BJ (cell line): ENCODE measurements at regions not wholly inside any gene's neighbourhood (a gene's known extent, or its start where the extent isn't known, plus 50 kb on each side); places are given as distances from the start of the nearest gene placed in this dataset.

Experiments used
- CTCF ChIA-PET: fragments of 350-600 bp; formaldehyde crosslinking; extraction: SDS; loops from one replicate; lab custom pipeline; 2021; ENCODE audit warnings: antibody characterized with exemption, inconsistent platforms; lab: Yijun Ruan, JAX
- POLR2A ChIA-PET: fragments of 300-600 bp; sonication (Branson Sonifier 250); formaldehyde crosslinking; extraction: SDS; loops from one replicate; lab custom pipeline; 2021; ENCODE audit warnings: antibody characterized with exemption; lab: Charles Lee
- DNase-seq: peaks from one replicate; pipeline ENCODE4 v3.0.0-alpha.2; 2011; ENCODE audit warnings: low read depth
- H3K27me3 ChIP-seq: 2 replicates; pipeline ENCODE4 v1.6.0; 2011; ENCODE audit warnings: low read length; ENCODE audit not compliant: control insufficient read depth, insufficient read depth
- H3K36me3 ChIP-seq: 2 replicates; pipeline ENCODE4 v1.5.1; 2011; ENCODE audit warnings: low read length; ENCODE audit not compliant: control insufficient read depth, insufficient read depth
- H3K4me3 ChIP-seq: 2 replicates; pipeline ENCODE4 v1.5.1; 2011; ENCODE audit warnings: low read depth, mild to moderate bottlenecking, control low read depth, low read length
- TF ChIP-seq, protein P1 (sequence below): IDR thresholded peaks from 2 replicates; pipeline ENCODE4 v1.5.1; 2011; ENCODE audit warnings: low read depth, mild to moderate bottlenecking, control low read depth, inconsistent platforms, low read length, moderate library complexity; ENCODE audit not compliant: insufficient read depth

DNA sequence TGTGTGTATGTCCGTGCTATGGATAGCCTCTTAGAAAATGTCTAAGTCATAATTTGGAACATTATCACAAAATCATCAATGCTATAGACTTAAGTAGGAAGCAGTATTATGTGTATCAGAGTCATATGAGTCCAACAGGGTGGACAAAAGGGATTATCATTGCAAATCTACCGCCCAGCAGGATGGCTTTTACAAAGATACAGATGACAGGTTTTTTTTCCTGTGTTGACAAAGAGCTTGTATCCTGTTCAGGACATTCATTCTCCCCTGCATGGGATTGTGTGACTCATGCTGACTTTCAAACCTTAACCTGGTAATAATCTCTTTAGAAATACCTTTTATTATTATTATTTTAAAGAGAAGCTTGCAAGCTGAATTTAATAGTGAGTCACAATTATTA, 310.3 kb upstream of the GNPDA2 start:
- Histone ChIP-seq H3K4me3 (no peak overlapping the region), H3K27me3 (no peaks in the 10 kb centered on the region), H3K36me3 (no peaks in the 10 kb centered on the region)
- POLR2A ChIA-PET, result no interaction called here
- no peak for DNase-seq
- CTCF ChIA-PET, result interaction anchor here (0.6 kb wide), 1 partner anchor 1259 kb away, joined by 4 read pairs; no protein-coding TSS in a partner anchor
- TF ChIP-seq, protein P1, sequence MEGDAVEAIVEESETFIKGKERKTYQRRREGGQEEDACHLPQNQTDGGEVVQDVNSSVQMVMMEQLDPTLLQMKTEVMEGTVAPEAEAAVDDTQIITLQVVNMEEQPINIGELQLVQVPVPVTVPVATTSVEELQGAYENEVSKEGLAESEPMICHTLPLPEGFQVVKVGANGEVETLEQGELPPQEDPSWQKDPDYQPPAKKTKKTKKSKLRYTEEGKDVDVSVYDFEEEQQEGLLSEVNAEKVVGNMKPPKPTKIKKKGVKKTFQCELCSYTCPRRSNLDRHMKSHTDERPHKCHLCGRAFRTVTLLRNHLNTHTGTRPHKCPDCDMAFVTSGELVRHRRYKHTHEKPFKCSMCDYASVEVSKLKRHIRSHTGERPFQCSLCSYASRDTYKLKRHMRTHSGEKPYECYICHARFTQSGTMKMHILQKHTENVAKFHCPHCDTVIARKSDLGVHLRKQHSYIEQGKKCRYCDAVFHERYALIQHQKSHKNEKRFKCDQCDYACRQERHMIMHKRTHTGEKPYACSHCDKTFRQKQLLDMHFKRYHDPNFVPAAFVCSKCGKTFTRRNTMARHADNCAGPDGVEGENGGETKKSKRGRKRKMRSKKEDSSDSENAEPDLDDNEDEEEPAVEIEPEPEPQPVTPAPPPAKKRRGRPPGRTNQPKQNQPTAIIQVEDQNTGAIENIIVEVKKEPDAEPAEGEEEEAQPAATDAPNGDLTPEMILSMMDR, result no peak

DNA sequence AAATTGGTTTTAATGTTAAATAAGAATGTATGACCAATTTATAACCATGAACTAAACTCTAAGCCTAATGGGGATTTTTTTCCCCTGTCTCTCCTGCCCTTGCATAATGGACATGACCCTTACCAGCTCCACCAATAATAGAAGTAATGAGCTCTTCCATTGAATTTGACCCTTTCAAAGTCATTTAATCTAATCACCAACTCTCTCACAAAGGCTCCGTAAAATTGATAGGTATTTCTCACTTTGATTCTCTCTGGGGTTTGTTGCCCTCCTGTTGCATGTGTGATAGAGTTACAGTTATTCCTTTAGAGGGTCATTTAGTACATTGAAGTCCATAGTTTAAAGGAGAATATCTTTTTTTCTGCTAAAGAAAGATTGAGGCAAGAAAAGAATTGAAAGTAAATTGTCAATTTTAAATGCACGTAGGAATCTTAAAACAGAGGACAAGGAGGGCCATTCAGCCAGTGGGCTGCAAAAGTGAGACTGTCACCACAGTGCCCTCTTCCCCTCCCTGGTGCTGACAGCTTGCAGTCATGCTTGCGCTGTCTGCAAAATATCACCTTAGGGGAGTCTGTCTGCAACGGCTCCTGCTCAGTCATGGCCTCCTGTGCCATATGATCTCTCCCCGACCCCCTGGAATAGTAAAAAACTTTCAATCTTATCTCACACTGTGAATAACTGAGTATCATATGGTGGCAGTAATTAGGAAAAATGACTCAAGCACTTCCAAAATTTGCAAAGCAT, 307.5 kb upstream of the GNPDA2 start:
- TF ChIP-seq, protein P1, result no peak
- Histone ChIP-seq H3K4me3 (no peak overlapping the region), H3K27me3 (no peaks in the 10 kb centered on the region), H3K36me3 (no peaks in the 10 kb centered on the region)
- POLR2A ChIA-PET, result no interaction called here
- no peak for DNase-seq
- CTCF ChIA-PET, result no interaction called here

DNA sequence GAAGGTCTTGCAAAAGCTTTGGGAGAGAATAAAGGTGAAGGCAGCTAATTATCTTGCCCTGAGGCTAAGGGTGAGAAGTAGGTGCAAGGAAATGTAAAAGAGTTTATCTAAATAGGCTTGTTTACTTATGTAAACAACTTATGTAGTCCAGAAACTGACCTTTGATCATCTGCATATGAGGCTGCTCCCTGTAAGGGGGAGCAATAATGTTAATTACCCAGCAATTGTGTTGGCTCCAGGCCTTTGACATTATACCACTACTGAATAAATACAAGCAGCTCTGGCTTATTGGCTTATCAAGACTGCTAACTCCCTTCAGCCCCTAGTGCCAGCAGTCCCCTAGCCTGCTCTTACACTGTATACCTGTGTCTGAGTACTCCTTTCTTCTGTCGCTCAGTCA, 303.7 kb upstream of the GNPDA2 start:
- CTCF ChIA-PET, result no interaction called here

DNA sequence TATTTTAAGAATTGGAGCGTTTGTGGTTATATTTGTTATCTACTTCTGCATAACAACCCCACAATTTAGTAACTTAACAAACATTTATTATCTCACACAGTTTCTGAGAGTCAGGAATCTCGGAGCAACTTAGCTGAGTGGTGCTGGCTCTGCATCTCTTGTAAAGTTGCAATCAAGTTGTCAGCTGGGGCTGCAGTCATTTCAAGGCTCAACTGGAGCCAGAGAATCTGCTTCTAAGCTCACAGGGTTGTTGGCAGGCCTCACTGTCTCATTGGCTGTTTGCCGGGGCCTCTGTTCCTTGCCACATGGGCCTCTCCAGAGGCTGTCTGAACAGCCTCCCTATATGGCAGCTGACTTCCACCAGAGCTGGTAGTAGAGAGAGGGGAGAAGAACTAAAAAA, 281.2 kb upstream of the GNPDA2 start:
- ChIA-PET CTCF (no interaction called here), POLR2A (no interaction called here)
- Histone ChIP-seq H3K4me3 (no peak overlapping the region), H3K36me3 (no peaks in the 10 kb centered on the region), H3K27me3 (no peaks in the 10 kb centered on the region)
- no peak for DNase-seq
- TF ChIP-seq, protein P1, result no peak

More for the DNA sequence above, 303.7 kb upstream of the GNPDA2 start:
- Histone ChIP-seq H3K4me3 (no peak overlapping the region), H3K36me3 (no peaks in the 10 kb centered on the region), H3K27me3 (no peaks in the 10 kb centered on the region)
- TF ChIP-seq, protein P1, result no peak
- POLR2A ChIA-PET, result no interaction called here
- no peak for DNase-seq

DNA sequence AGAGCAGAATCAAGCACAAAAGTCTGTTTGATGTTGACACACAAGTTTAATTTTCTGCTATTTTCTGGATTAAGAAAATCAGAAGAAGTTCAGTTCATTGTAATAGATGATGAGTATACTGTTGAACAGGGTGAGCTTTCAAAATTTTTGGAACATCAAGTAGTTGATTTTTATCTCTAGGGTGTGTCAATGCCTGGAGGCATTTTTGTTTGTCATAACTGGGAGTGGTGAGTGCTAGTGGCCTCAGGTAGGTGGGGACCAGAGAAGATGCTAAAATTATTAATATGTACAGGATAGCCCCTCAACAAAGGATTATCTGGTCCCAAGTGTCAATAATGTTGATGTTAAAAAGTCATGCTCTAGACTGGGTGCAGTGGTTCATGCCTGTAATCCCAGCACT, 279.7 kb upstream of the GNPDA2 start:
- Histone ChIP-seq H3K36me3 (no peaks in the 10 kb centered on the region), H3K27me3 (no peaks in the 10 kb centered on the region), H3K4me3 (no peak overlapping the region)
- POLR2A ChIA-PET, result no interaction called here
- DNase-seq, result no peak
- CTCF ChIA-PET, result no interaction called here
- TF ChIP-seq, protein P1, result no peak
